ENCODE measurements at regions not wholly inside any gene's neighbourhood (a gene's known extent, or its start where the extent isn't known, plus 50 kb on each side); places are given as distances from the start of the nearest gene placed in this dataset.

- DNase-seq (ENCODE audit: low read depth in 2 of 2), result no peak
Observed at GRCh38 chr3:23664459-23664858, 141.3 kb upstream of the UBE2E1 start.

GRCh38 chr3:23665741-23666140 lies 140.0 kb upstream of the UBE2E1 start:
- DNase-seq (ENCODE audit: low read depth in 2 of 2), result no peak

- DNase-seq (ENCODE audit: low read depth in 2 of 2), result no peak
Observed at GRCh38 chr3:23666818-23667217, 138.9 kb upstream of the UBE2E1 start.

GRCh38 chr3:23667536-23668429 lies 138.0 kb upstream of the UBE2E1 start:
- DNase-seq (ENCODE audit: low read depth in 2 of 2), result no peak

- no peak for DNase-seq (ENCODE audit: low read depth in 2 of 2)
Observed at GRCh38 chr3:23668430-23668904, 137.3 kb upstream of the UBE2E1 start.

- no peak for DNase-seq (ENCODE audit: low read depth in 2 of 2)
Observed at GRCh38 chr3:23669541-23670255, 136.1 kb upstream of the UBE2E1 start.

GRCh38 chr3:23671851-23672589 lies 133.7 kb upstream of the UBE2E1 start:
- no peak for DNase-seq (ENCODE audit: low read depth in 2 of 2)

GRCh38 chr3:23672628-23673027 lies 133.1 kb upstream of the UBE2E1 start:
- no peak for DNase-seq (ENCODE audit: low read depth in 2 of 2)

- no peak for DNase-seq (ENCODE audit: low read depth in 2 of 2)
Observed at GRCh38 chr3:23675010-23675409, 130.7 kb upstream of the UBE2E1 start.

- no peak for DNase-seq (ENCODE audit: low read depth in 2 of 2)
Observed at GRCh38 chr3:23676093-23676492, 129.7 kb upstream of the UBE2E1 start.

- no peak for DNase-seq (ENCODE audit: low read depth in 2 of 2)
Observed at GRCh38 chr3:23682646-23683045, 123.1 kb upstream of the UBE2E1 start.

GRCh38 chr3:23685541-23686258 lies 120.1 kb upstream of the UBE2E1 start:
- DNase-seq (ENCODE audit: low read depth in 2 of 2), result peak in 1 of 2 donors; percentile 8

GRCh38 chr3:23686519-23686918 lies 119.2 kb upstream of the UBE2E1 start:
- DNase-seq (ENCODE audit: low read depth in 2 of 2), result no peak

GRCh38 chr3:23691357-23691895 lies 114.3 kb upstream of the UBE2E1 start:
- DNase-seq (ENCODE audit: low read depth in 2 of 2), result no peak

GRCh38 chr3:23696842-23697241 lies 108.9 kb upstream of the UBE2E1 start:
- DNase-seq (ENCODE audit: low read depth in 2 of 2), result no peak

- DNase-seq (ENCODE audit: low read depth in 2 of 2), result no peak
Observed at GRCh38 chr3:23697416-23697815, 108.3 kb upstream of the UBE2E1 start.

GRCh38 chr3:23698652-23699313 lies 107.0 kb upstream of the UBE2E1 start:
- no peak for DNase-seq (ENCODE audit: low read depth in 2 of 2)

- no peak for DNase-seq (ENCODE audit: low read depth in 2 of 2)
Observed at GRCh38 chr3:23700616-23701015, 105.1 kb upstream of the UBE2E1 start.

- no peak for DNase-seq (ENCODE audit: low read depth in 2 of 2)
Observed at GRCh38 chr3:23701716-23702597, 103.8 kb upstream of the UBE2E1 start.

GRCh38 chr3:23704298-23704697 lies 101.5 kb upstream of the UBE2E1 start:
- DNase-seq (ENCODE audit: low read depth in 2 of 2), result no peak
